ENCODE measurements at regions not wholly inside any gene's neighbourhood (a gene's known extent, or its start where the extent isn't known, plus 50 kb on each side); places are given as distances from the start of the nearest gene placed in this dataset.

- peaks cover 0 to 4% (median 0%) of the 10 kb centered on the region in 3 donors for H3K9me3 ChIP-seq
- H3K27me3 ChIP-seq, result no peaks in the 10 kb centered on the region
- H3K4me3 ChIP-seq, result no peak overlapping the region
- H3K4me1 ChIP-seq, result no peaks in the 10 kb centered on the region
- no peaks in the 10 kb centered on the region for H3K36me3 ChIP-seq
- ATAC-seq, result no peak
- 37% methylated on average over 2 of the region's 2 CpGs; no CpG with 5 or more reads in 1 of the 2 donors for WGBS, 2 donors (ENCODE audit: low coverage in 1 of 2)
- TF ChIP-seq EP300 (IDR thresholded peaks at IDR 0.05) (no peak), POLR2AphosphoS5 (IDR thresholded peaks at IDR 0.05) (no peak), CTCF (IDR thresholded peaks at IDR 0.05) (no peak), POLR2A (IDR thresholded peaks at IDR 0.05) (no peak)
- no peak overlapping the region for H3K27ac ChIP-seq
Measured at GRCh38 chr5:159667286-159667685, 249.0 kb upstream of the ADRA1B start.

- ATAC-seq, result no peak
- no peaks in the 10 kb centered on the region for H3K27me3 ChIP-seq
- H3K4me1 ChIP-seq, result no peaks in the 10 kb centered on the region
- no peak overlapping the region for H3K4me3 ChIP-seq
- peaks cover 0 to 16% (median 0%) of the 10 kb centered on the region in 3 donors for H3K9me3 ChIP-seq
- no peak for TF ChIP-seq POLR2AphosphoS5 (IDR thresholded peaks at IDR 0.05)
- TF ChIP-seq CTCF (IDR thresholded peaks at IDR 0.05), result no peak
- TF ChIP-seq EP300 (IDR thresholded peaks at IDR 0.05), result no peak
- TF ChIP-seq POLR2A (IDR thresholded peaks at IDR 0.05), result no peak
- WGBS, 2 donors (ENCODE audit: low coverage in 1 of 2), result 47 to 52% methylated on average over 3 of the region's 3 CpGs
- H3K27ac ChIP-seq, result no peak overlapping the region
- H3K36me3 ChIP-seq, result no peaks in the 10 kb centered on the region
Measured at GRCh38 chr5:159668556-159668955, 247.7 kb upstream of the ADRA1B start.

GRCh38 chr5:159669559-159669958 lies 246.7 kb upstream of the ADRA1B start:
- no peak for TF ChIP-seq EP300 (IDR thresholded peaks at IDR 0.05)
- no peak for TF ChIP-seq POLR2A (IDR thresholded peaks at IDR 0.05)
- no peak for TF ChIP-seq POLR2AphosphoS5 (IDR thresholded peaks at IDR 0.05)
- TF ChIP-seq CTCF (IDR thresholded peaks at IDR 0.05), result no peak
- 89 to 93% methylated on average over 3 to 4 of the region's 4 CpGs for WGBS, 2 donors (ENCODE audit: low coverage in 1 of 2)
- no peaks in the 10 kb centered on the region for H3K27me3 ChIP-seq
- no peak overlapping the region for H3K27ac ChIP-seq
- no peak overlapping the region for H3K4me3 ChIP-seq
- no peaks in the 10 kb centered on the region for H3K36me3 ChIP-seq
- H3K4me1 ChIP-seq, result no peaks in the 10 kb centered on the region
- ATAC-seq, result no peak
- peaks cover 0 to 17% (median 0%) of the 10 kb centered on the region in 3 donors for H3K9me3 ChIP-seq

GRCh38 chr5:159671886-159672285 lies 244.4 kb upstream of the ADRA1B start:
- Histone ChIP-seq H3K36me3 (no peaks in the 10 kb centered on the region), H3K27ac (no peak overlapping the region), H3K4me3 (no peak overlapping the region), H3K4me1 (no peaks in the 10 kb centered on the region), H3K9me3 (peaks cover 0 to 17% (median 0%) of the 10 kb centered on the region in 3 donors), H3K27me3 (no peaks in the 10 kb centered on the region)
- ATAC-seq, result no peak
- TF ChIP-seq EP300 (IDR thresholded peaks at IDR 0.05), result no peak
- no peak for TF ChIP-seq CTCF (IDR thresholded peaks at IDR 0.05)
- TF ChIP-seq POLR2AphosphoS5 (IDR thresholded peaks at IDR 0.05), result no peak
- no peak for TF ChIP-seq POLR2A (IDR thresholded peaks at IDR 0.05)

- no peak overlapping the region for H3K4me3 ChIP-seq
- no peak for TF ChIP-seq EP300 (IDR thresholded peaks at IDR 0.05)
- no peak for TF ChIP-seq CTCF (IDR thresholded peaks at IDR 0.05)
- no peak for TF ChIP-seq POLR2AphosphoS5 (IDR thresholded peaks at IDR 0.05)
- no peak for TF ChIP-seq POLR2A (IDR thresholded peaks at IDR 0.05)
- H3K36me3 ChIP-seq, result no peaks in the 10 kb centered on the region
- peaks cover 0 to 17% (median 0%) of the 10 kb centered on the region in 3 donors for H3K9me3 ChIP-seq
- no peak for ATAC-seq
- H3K4me1 ChIP-seq, result no peaks in the 10 kb centered on the region
- H3K27ac ChIP-seq, result no peak overlapping the region
- 46 to 53% methylated on average over 2 of the region's 2 CpGs for WGBS, 2 donors (ENCODE audit: low coverage in 1 of 2)
- H3K27me3 ChIP-seq, result no peaks in the 10 kb centered on the region
Measured at GRCh38 chr5:159673538-159673937, 242.7 kb upstream of the ADRA1B start.

All from gastroesophageal sphincter (tissue), 4 donors.